Fibroblast of peridontal ligament (primary cell): ENCODE measurements at regions not wholly inside any gene's neighbourhood (a gene's known extent, or its start where the extent isn't known, plus 50 kb on each side); places are given as distances from the start of the nearest gene placed in this dataset.
"Not testable (repeated sequence)": the region's sequence is repeated elsewhere in the genome, so short reads cannot be mapped to it uniquely, and the experiment has no call there.

Source experiments
- DNase-seq: peaks from one replicate; pipeline ENCODE4 v3.0.0-alpha.2; 2010; ENCODE audit errors: extremely low read depth

DNA sequence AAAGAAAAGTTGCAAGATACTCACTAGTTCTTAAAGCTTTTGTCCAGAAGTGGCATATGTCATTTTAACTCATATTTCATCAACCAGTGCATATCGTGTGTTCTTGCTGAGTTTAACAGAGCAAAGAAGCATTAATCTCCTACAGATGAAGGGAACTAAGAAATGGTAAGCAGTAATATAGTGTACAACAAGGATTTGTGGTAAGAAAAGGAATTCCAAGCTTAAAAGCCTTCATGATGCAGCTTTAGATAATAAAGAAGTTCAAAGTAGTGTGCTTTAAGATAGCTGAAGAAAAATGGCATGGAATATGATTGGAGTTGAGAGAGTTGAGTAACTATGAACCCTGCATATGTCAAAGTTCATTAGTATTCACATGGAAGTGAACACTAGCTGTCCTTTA lies 649.8 kb upstream of the FSHR start:
- DNase-seq: no peak

DNA sequence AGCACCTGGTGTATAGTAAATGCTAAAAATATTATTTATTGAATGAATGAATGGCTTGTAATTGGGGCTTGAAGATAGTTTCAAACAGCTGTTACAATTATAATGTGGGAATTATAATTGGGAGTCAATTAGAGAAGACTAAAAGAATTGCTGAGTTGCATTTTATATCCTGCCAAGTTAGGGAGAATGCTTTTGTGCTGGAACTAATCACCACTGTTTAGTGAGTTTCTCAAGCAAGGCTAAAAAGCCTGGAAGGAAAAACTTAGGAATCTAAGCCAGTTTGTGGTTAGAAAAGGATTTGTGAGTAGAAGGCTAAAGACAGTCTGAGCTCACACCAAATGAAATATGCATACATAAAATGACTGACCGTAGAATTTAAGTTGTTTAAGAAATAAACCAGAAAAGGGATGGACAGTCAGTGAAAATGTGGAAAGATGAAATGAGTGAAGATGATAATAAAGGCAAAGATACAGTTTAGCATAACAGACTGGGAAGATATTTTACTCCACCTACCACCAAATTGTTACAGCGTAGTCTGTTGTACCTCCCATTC lies 647.7 kb upstream of the FSHR start:
- no peak for DNase-seq

DNA sequence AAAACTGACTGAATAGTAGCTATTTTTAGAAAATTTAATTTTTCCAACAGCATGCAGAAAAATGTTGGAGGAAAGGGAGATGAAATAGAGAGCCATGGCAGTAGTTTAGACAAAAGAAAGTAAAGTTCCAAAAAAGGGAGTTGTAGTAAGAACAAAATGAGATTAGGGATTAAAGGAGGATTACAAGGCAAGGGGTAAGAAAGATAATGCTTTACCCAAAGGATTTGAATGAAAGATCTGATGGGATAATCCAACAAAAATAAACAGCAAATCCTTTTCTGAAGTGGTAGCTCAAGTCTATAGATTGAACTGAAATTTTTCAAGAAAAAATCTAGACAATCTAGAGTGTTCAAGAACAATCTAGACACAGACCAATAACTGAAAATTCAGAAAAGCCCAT lies 644.3 kb upstream of the FSHR start:
- no peak for DNase-seq

DNA sequence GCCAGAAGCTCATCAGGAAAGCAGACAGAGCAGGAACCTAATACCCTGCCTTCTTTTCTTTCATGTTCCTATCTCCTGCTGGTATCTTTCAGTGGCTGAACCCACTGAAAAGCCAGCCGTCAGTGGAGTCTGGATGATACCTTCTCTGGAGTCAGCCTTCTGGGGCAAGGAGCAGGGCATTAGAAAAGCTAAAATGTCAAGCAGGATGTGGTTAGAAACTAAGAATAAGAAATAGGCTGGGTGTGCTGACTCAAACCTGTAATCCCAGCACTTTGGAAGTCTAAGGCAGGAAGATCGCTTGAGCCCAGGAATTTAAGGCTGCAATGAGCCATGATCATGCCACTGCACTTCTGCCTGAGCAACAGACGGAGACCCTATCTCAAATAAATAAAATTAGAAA lies 642.0 kb upstream of the FSHR start:
- DNase-seq: no peak

DNA sequence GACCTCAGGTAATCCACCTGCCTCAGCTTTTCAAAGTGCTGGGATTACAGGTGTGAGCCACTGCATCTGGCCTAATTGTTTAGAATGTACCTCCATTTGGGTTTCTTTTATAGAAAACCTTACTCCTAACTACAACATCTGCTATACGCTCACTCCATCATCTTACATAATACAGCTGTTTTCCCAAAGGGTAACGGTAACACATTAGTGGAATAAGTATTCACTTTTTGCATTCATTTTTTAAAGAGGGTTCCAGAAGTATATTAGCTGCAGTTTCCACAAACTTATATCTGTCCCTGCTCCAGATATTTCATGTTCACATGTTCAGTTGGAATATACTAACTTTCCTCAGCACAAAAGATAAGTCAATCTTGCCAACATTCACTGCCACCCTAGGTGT lies 640.1 kb upstream of the FSHR start:
- DNase-seq: no peak

DNA sequence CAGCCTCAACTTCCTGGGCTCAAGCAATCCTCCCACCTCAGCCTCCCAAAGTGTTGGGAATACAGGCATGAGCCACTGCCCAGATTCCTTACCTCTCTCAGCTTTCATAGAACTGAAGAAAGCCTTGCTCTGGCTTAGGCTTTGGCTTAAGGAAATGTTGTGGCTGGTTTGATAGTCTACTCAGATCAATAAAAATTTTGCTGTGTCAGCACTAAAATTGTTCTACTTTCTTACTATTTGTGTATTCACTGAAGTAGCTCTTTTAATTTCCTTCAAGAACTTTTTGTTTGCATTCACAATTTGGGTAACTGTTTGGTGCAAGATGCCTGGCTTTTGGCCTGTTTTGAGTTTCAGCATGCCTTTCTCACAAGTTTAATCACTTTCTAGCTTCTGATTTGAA lies 634.0 kb upstream of the FSHR start:
- DNase-seq: no peak

DNA sequence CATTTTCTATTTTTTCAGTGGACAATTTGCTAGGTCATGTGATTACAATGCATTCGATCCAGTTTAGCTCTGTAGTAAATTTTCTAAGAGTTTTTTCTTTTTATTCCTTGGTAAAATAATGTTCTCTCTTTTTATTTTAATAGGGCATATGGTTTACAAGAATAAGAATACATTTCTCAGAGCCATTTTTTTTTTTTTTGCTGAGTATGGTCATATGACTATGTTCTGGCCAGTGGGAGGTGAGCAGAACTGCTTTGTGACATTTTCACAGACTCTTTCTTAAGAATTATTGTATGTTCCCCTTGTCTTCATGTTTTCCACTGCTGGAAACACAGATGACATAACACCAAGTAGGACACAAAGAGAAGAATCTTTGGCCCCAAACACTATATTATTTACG lies 626.6 kb upstream of the FSHR start:
- DNase-seq: no peak

DNA sequence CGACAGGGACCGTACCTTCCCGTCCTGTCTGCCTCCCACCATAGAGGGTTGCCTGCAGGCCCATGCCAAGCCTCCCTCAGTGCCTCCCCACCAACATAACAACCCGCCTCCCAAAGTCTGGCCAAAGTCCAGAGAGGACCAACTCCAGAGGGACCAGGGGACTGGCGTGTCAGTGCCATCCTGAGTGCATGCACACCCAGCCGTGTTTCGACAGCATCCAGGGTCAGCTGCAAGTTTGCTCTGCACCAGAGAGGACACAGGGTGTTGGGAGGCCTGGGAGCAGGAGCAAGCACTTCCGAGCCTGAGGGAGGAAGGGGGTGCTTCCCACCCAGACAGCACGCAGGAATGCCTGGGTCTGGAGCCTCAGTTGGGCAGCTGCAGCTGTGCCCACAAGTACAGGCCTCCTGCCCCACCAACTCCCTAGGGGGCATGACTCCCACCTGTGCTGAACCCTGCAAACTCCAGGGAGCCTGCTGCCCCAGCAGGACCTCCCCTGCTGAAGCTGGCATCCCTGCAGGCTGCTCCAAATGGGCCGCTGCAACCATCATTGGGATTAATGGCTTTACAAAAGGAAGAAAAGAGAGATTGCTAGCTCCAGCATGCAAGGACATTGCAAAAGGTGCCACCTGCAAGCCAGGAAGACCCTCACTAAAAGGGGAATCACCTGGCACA lies 618.1 kb upstream of the FSHR start:
- no peak for DNase-seq

DNA sequence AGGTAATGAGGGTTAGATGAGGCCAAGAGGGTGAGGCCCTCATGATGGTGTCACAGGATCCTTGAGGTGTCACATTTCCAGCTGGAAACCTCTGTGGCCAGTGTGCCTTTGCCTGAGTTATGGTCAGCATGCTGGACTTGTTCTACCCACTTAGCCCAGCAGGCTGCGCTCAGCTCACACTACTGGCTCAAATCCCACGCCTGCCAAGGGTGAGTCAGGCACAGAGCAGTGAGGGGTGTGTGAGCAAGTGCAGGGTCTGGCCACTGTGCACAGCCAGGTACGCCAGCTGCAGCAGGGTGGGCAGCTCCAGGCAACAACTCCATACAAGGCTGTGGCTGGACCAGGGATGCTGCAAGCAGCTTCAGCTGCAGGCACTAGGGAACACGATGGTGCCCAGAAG lies 616.6 kb upstream of the FSHR start:
- no peak for DNase-seq

DNA sequence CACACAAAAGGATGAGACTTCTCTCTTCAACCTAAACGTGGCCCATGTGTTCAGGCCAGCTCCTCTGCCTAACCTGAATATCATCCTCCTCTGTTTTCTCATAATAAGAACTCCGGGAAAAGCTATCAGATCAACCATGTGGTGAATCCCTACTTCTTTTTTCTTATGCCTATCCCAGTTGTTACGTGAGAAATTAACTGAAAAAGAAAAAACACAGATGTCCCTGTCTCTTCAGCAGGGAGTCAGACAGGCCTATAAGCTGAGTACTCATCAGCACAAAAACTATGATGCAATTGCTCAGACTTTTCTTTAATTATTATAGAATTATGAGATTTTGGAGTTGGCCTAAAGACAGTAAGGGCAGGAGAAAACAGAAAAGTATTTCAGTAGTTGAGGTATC lies 613.0 kb upstream of the FSHR start:
- DNase-seq: no peak

DNA sequence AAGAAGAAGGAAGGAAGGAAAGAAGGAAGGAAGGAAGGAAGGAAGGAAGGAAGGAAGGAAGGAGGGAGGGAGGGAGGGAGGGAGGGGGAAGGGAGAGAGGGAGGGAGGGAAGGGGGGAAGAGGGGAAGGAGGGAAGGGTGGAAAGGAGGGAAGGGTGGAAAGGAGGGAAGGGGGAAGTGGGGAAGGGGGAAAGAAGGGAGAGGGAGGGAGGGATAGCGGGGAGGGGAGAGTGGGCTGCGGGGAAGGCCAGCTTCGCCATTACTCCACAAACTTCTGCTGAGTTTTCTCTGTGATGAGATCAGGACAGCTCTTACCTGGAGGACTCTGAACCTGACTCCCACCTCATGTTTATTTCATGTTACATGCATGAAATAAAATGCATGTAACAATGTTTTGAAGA lies 601.5 kb upstream of the FSHR start:
- DNase-seq: no peak

DNA sequence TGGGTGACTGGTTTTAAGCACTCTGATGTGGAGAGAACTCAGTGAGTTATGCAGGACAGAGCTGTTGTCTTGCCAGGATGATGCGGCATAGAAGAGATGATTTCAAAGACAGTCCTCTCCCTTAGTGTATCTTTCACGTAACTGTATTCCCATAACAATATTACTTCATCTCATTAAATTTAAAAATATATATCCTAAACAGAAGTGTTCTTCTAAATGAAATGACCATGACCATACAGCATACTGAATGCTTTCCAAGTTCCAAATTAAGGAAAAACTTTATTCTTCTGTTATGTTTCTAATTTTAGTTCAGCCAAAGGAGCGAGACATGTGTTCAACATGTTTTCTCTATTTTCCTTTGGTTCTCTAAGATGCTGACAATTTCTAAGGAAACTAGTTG lies 600.1 kb upstream of the FSHR start:
- no peak for DNase-seq

DNA sequence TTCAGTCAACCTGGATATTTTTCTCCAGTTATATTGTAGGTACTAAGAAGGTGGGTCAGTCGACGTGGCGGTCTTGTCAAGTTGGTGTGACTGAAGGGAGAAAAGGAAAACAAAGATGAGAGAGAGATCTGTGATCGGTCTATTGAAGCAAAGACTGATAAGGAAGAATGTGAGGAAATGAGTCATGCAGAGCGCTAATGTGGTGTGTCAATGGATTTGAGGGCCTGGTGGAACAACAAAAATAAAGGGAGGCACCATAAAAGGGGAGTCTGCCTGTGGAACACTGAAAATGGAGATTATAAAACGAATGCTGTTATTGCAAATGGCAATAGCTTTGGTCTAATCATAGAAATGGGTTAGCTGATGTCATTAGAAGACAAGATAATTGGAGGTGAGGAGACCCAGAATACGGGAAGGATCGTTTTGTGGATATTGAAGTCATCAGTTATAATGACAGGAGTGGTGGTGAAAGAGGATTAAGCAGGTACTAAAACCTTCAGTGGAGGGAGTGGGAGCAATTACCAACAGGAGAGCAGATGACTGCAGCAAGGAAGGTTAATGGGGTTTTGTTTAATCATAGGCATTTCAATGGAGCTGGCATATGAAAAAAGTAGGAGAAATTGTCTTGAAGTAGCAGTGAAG lies 599.1 kb upstream of the FSHR start:
- no peak for DNase-seq

DNA sequence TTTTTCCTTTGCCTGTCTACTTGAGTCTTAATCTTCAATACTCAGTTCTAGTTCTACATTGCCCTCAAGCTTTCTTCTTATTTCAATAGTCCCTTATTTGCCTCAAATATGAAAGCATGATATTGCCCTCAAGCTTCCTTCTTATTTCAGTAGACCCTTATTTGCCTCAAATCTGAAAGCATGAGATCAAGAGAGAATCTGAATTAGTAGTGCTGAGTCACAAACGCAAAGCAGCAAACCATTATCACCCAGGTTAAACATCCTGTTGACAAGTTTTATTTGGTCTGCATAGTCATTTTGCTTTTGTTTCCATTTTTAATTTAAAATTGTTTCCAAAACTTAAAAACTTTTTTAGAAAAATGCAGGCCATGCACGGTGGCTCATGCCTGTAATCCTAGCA lies 583.3 kb upstream of the FSHR start:
- DNase-seq: no peak

DNA sequence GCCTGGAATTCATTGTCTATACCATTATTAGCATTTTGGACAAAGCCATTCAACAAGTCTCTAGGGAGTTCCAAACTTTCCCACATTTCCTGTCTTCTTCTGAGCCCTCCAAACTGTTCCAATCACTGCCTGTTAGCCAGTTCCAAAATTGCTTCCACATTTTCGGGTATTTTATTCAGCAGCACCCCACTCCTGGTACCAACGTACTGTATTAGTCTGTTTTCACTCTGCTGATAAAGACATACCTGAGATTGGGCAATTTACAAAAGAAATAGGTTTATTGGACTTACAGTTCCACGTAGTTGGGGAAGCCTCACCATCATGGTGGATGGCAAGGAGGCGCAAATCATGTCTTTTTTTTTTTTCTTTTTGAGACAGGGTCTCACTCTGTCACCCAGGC lies 578.6 kb upstream of the FSHR start:
- DNase-seq: not testable (repeated sequence)

DNA sequence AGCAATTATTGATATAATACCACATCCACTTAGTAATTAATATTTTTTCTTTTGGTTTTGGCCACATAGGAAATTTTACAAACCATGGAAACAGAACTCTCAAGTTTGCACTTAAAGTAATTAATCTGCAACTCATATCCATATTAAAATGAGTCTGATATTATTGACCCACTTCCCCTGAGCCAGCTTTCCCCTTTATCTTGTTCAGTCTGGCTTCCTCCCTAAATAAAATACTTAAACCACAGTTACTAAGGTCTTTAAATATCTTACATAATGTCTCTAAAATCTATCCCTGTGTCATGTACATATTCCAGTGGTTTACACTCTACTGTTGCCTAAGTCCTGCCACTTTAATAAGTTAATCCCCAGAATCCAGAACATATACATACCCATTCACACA lies 564.9 kb upstream of the FSHR start:
- DNase-seq: no peak

DNA sequence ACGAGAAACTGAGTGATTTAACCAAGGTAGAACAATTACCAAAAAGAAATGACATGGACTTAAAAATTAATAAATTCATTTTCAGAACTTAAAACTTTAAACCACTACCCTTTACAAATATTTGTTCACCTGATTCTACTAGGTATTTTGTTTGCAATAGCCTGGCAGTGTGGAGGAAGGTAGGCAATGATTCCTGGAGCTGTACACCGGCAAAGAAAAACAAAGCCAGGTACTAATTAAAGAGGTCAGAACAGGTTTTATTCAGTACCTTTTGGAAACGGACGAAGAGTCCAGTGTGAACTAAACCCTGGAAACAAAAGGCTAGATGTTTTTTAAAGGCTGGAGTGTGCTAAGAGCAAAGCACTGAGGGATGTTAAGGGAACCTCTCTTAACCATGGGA lies 561.3 kb upstream of the FSHR start:
- DNase-seq: no peak

DNA sequence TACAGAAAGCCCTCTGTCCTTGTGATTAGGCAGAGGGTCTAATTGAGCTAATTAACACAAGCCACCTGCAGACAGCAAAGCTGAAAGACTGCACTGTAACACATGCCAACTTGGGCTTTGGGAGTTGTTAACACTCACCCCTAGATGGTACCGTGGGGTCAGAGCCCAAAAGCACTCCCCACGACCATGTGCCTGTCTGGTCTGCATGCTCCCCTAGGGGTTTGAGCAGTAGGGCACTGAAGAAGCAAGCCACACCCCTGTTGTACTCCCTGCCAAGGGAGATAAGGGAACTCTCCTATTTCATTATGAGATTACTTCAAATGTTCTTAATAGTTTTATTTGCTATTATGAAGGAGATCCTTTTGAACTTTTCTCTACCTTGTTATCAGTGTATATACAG lies 560.1 kb upstream of the FSHR start:
- no peak for DNase-seq

DNA sequence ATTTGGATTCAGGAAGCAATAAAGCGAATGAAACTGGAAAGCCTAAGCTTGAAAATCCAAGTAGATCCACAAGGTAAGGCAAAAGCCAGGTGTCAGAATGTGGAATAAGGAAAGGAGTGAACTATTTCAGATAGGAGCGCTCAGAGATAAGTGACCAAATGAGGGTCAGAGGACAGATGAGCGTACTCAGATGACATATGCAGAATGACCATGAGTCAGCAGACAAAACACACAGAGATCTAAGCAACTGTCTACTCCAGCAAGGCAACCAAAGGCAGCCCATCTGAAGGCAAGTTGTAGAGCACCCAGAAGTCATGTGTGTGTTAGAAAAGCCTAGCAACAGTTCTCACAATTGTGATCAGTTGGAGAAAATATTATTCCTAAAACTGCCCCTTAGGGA lies 548.4 kb upstream of the FSHR start:
- DNase-seq: no peak

DNA sequence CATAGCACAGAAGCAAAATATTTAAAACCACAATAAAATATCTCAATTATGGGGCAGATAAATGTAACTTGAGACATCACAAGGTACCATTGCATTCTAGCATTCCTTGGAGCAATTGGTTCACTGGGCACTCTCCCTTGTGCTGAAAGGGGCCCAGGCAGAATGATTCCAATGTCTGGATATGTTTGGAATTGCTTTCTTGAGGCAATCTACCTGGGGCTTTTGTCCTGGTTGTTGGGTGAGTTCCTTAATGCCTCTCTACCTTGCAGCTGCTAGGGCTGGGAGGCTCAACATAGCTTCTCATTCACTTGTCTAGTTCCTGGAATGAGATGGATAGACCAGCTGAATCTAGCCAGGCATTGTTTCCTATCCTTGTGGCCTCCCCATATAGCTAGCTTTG lies 539.6 kb upstream of the FSHR start:
- DNase-seq: no peak

DNA sequence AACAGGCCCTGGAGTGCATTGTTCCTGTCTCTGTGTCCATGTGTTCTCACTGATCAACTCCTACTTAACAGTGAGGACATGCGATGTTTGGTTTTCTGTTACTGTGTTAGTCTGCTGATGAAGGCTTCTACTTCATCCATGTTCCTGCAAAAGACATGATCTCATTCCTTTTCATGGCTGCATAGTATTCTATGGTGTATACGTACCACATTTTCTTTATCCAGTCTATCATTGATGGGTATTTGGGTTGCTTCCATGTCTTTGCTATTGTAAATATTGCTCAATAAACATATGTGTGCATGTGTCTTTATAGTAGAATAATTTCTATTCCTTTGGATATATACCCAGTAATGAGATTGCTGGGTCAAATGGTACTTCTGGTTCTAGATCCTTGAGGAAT lies 537.7 kb upstream of the FSHR start:
- not testable (repeated sequence) for DNase-seq

DNA sequence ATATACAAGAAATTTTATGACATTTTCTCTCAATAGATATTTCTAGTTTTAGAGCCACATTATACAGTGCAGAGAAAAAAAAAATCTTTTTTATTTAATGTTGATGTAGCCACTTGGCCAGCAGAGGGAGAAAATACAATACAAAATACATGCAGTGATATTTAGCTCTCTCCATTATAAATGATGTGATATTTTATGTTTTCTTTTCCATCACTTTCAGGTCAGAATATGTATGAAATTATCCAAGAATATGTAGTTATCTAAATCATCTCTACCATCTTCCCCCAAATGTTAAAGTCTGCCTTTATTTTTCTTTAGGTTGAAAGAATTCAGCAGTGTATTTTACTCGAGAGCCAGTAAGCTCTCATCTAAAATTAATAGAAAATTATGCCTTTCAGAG lies 533.6 kb upstream of the FSHR start:
- DNase-seq: no peak

DNA sequence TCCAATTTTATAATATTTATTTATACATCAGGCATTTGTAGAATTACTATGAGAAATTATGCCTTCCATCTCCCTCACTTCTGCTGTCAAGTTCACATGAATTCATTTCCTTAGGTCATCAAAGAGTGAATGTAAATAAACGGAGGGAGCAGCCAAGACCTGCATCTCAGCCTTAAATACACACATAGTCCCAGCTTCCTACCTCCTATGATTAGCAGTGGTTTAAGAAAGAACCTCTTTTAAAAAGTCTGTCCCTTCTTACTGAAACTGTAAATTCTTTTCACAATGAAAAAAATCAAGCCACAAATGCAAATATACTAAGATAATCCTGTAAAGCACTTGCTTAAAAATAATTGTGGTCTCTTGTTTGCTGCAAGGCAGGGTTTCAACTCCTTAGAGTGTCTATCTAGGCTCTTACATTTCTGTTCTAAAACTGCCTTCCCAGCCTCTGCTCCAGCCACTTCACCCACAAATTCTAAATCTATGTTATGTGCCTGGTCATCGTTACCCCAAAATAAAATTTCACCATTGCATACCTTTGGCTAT lies 532.7 kb upstream of the FSHR start:
- no peak for DNase-seq

DNA sequence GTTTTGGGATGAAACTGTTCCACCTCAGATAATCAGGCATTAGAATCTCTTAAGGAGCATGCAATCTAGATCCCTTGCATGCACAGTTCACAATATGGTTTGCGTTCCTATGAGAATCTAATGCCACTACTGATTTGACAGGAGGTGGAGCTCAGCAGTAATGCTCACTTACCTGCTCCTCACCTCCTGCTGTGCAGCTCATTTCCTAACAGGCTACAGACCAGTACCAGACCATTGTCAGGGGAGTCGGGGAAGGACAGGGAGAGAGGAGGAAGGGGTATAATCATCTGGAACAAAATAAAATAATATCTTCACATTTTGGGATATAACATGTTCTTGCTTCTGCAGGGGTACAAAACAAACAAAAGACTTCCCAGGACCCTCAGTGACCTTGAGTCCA lies 532.0 kb upstream of the FSHR start:
- DNase-seq: no peak
